AG08395 (cell line): ENCODE measurements at regions not wholly inside any gene's neighbourhood (a gene's known extent, or its start where the extent isn't known, plus 50 kb on each side); places are given as distances from the start of the nearest gene placed in this dataset.
"Not testable (repeated sequence)": the region's sequence is repeated elsewhere in the genome, so short reads cannot be mapped to it uniquely, and the experiment has no call there.

Source experiments
- DNase-seq: peaks from one replicate; pipeline ENCODE4 v3.0.0; 2012; ENCODE audit warnings: mixed read lengths, low spot score

DNA sequence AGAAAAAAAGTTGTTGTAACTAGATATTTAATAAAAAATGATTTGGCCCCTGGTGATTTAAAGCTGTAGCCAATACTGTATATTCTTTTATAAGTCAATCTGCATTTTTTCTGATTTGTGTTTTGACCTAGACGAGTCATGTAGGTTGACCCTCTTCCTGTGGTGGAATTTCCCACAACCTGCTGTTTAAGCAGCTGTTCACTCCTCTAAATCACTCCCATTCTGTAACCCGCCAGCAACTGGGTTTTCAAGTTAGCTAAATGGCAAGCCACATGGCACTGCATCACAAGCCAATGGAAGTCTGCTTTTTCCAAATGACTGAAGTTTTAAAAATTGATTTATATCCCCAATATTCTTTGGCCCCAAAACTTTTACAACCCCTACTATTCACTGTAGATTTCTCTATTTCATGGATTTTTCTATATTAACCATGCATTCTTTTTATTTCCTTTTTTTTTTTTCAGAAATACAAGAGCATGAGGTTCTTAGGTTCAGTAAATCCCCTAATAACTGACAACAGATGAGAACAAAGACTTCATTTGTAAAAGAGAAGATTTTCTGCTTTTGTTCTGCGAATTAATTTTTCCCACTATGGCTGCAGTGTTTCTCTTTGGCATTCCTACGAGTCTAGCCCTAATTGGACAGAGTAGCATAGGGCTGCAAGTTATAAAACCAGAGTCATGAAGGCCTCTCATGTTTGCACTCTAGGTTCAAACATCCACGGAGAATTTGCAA, 184.5 kb upstream of the TLE4 start:
- DNase-seq, result no peak

DNA sequence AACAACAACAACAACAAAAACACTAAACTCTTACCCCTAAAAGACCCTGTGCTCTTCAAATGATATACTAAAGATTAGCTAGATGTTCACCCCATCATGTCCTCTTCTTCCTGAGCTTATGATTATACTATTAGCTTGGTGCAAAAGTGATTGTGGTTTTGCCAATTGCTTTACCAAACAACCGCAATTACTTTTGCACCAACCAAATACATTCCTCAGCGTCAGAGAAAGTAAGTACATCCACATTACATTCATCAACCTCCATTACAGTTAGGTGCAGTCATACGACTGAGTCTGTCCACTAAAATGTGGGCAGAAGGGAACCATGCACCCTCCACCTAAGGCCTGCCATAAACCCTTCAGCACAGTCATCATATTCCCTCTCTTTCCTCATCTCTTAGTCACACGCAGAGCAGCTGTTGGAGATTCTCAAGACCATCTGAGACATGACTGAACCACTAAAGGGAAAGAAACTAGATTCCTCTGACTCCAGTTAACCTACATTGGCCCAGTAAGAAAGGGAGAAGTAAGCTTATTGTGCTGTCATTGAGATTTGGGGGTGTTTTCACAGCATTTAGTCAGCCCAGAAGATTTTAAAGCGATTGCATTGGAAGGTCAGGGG, 181.6 kb upstream of the TLE4 start:
- DNase-seq, result peak; percentile 43

DNA sequence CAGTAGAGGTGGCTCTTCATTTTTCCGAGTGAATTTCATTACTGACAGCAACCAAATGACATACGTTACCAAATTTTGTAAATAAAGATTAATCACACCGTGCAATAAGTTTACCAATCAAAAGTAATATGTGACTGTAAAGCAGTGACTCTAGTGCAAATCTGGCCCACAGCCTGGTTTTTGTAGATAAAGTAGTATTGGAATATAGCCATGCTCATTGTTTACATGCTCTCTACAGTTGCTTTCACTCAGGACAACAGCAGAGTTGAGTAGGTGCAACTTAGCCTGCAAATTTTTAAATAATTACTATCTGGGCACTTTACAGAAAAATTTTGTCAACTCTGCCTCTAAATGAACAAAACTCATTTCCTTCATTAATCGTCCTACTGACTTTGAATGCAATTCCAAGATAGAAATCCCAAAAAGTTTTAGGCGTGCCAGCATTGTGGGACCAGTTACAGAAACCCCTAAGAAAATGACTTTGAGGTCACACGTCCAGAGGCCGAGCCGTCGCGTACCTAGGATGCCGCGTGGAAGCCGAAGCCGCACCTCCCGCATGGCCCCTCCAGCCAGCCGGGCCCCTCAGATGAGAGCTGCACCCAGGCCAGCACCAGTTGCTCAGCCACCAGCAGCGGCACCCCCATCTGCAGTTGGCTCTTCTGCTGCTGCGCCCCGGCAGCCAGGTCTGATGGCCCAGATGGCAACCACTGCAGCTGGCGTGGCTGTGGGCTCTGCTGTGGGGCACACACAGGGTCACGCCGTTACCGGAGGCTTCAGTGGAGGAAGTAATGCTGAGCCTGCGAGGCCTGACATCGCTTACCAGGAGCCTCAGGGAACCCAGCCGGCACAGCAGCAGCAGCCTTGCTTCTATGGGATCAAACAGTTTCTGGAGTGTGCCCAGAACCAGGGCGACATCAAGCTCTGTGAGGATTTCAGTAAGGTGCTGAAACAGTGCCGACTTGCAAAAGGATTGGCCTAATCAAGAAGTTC, 180.7 kb upstream of the TLE4 start:
- DNase-seq, result no peak

DNA sequence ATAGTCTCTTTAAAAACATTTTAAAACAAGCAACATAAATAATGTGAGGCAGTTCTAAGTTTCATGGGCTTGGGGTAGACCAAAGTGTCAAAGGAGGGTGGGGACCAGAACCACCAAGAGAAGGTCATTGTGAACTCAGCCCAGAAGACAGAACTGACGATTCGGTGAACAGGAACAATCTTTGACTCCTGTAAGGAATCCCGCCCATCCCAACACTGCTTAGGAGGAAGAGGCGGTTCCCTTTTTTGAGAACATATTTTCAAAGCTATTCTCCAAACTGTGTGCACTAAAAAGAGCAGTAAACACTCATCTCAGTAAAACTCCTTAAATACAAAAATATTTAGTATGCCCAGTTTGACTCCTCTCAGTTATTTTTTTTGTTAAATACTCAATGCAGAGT, 176.5 kb upstream of the TLE4 start:
- no peak for DNase-seq

DNA sequence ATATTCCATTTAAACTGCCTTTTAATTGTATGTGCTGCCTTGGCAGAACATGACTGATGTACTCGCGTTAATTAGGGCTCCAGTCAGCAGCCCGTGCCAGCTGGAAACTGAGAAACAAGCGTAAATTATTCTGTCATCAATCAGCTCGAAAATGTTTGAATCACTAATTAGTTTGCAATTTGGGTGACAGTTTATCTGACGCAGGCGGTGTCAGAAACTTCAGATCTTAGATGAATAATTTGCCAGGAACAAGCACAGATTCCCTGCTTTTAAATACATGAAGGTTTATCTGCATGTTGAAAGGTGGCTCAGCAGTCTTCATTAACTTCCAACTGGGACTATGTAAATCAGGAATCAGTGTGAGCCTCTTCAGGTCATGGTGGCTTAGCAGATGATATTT, 176.0 kb upstream of the TLE4 start:
- DNase-seq, result no peak

DNA sequence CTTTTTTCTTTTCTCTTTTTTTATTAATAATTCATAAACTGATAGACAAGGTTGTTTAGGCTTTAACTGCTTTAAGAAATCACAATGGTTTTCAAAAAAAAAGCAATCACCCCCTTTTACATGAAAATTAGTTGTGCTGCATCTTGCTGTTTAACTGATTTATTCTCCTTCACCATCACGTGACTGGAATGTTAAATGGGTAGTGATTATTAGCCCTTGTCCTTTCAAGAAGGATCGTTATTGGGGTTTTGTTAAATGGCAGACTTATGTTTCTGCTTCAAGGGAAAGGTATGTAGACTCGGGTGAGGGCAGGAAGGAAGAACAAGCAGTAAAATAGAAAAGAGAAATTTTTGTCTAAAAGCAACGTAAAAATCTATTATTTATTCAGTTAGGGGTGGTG, 175.6 kb upstream of the TLE4 start:
- DNase-seq, result no peak

DNA sequence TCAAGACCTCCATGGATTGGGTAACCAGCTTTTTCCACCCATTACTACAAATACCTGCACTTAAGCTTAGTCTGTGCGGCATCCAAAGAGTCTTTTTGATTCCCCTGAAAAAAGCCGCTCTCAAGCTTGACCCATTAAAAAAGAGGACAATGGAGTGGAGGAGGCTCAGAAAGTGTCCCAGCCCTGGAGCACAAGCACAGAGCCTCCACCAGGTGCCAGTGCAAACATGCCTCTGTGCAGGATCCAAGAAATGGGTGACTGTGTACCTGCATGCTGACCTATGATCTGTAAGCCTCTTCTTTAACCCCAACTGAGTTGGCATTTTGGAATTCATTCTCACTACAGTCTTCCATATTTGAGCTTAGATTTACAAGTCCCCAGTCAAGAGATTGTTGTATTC, 168.3 kb upstream of the TLE4 start:
- no peak for DNase-seq

DNA sequence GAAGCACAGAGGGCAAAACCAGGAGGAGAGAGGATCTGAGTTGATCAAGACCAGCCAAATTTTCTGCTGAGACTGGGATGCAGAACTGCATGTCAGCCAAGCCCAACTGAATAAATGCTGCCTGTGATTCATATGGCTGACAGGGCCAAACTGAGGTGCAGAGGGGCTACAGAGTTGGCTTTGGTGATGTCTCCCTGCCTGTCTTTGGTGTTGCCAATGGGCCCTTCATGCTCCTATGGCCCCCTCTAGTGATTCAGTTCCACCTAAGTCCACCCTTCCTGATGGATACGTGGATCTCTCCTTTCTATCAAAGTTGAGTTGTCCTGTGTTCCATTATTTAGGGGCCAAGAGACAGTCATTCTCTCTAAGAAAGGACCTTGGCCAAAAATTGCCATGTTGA, 163.6 kb upstream of the TLE4 start:
- peak; percentile 6 for DNase-seq

DNA sequence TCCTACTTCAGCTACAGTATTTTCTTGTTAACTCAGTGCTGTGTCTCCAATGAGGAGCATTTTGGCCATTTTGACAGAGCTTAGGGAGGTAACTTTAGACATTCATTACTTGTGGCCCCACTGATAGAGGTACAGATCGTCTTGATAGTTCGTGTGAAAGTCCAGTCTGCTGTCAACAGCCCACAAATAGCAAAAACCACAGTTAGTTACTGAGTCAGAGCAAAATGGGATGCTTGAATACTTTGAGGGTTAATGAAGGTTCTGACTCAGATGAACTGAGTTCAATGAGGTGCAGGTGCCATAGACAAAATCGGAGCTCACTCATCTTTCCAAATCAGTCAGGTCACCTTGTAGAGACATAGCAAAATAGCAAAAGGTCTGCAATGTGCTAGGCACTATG, 163.1 kb upstream of the TLE4 start:
- peak; percentile 72 for DNase-seq

DNA sequence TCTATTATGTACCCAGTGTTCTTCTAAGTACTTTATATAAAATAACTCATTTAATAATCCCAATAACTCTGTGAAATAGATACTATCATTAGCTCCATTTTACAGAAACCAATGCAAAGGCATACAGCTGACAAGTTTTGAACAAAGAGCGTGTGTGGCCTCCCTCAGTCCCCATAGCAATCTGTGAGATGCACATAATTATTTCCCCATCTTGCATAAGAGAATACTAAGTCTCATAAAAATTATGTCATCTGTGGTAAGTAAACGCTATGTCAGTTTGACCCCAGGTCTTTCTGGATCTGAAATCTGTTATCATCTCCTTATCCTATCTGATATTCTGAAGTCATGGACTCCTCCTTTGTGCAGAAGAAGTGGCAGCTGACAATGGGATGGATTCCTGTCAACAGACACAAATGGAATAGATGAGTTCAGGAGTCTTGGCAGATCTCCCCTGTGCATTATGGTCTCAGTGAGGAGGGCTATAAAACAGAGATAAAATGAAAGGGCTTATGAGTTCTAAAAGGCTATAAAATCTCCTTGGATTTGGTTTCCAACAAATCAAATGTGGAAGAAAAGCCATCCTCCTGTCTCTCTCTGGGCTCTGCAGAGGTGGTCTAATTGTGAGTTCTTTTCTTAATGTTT, 162.5 kb upstream of the TLE4 start:
- no peak for DNase-seq

DNA sequence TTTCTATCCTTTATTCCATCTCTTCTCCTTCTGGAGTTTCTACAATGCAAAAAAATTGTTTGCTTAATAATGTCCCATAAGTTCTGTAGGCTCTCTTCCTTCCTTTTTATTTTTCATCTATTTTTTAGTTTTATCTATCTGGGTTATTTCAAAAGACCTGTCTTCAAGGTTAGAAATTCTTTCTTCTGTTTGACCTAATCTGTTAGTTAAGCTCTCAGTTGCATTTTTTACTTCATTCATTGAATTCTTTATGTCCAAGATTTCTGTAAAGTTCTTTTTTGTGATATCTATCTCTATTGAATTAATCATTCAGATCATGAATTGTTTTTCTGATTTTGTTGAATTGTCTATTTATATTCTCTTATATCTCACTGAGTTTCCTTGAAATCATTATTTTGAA, 145.9 kb upstream of the TLE4 start:
- no peak for DNase-seq

DNA sequence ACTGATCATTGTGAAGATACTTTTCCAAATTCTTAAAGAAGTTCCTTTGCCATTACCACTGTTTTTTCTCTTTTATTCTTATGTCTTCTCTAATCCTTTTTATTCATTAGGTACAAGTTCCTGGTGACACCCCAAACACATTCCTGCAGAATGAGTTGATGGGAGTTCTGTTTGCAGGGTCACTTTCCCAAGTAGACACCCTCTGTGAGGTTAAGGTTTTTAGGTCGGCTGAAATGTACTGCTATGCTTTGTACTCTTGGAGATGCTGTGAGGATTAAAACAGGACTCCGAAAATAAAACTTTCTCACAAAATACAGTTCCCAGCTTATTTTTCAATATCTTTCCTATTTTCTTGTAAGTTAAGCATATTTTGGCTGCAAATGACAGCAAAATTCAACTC, 143.3 kb upstream of the TLE4 start:
- DNase-seq, result no peak

DNA sequence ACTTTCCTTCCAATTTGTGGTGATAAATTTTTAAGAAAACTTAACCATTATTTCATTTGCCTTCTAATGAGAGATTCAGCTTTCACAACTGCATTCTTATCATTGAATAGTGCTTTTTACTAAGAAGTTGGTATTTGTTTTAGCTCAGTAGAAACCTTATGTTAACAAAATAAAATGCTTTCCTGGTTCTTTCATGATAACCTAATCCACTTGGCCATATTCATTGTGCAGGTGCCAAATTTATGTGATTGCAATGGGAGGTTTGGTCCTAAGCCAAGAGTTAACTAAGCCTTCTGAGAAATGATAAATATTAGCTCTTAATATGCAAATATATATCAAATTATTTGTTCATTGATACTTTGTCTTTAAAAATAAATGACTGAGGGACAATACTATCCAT, 141.1 kb upstream of the TLE4 start:
- DNase-seq, result no peak

DNA sequence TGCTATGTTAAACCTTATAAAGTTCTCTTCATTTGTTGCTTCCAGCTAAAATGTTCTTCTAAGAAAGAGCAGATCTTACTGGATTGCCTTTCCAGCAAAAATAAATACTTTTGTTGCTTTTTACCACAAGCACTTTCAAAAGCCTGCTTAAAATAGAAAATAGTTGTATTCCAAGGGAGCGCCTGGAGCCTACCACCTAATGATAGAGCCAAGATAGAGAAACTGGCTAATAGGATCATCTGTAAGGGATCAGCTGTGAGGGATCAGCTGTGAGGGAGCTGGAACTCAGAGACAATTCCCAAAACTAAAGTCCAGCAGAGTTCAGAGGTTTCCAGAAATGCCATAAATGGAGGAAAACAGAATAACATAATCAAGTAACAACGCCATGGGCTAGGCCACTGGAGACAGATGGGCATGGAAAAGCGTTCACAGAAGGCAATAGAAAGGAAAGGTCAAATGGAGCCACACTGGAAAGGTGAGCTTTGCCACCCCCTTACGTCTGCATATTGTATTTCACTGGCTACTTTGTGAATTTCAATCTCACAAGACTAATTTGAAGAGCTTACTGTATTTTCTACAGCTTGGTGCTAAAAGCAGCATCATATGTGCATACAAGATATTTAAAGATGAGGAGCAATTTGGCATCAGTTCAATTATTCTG, 140.6 kb upstream of the TLE4 start:
- DNase-seq, result no peak

DNA sequence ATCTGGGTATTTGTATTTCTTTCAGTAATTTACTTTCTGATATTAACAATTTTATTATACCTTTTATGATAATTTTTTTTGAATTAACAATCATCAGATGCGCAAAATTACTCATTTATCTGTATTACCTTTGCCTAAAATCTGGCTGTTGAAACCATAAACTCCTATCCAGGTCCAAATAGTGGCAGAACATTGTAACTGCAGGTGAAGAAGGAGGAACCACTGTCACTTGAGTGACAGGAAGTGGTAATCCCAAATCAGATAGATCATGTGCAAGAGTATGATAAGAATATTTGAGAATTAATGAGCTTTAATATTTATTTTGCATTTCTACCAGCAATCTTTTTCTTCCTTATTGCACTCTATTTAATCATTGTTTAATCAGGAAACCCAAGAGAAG, 139.3 kb upstream of the TLE4 start:
- no peak for DNase-seq

DNA sequence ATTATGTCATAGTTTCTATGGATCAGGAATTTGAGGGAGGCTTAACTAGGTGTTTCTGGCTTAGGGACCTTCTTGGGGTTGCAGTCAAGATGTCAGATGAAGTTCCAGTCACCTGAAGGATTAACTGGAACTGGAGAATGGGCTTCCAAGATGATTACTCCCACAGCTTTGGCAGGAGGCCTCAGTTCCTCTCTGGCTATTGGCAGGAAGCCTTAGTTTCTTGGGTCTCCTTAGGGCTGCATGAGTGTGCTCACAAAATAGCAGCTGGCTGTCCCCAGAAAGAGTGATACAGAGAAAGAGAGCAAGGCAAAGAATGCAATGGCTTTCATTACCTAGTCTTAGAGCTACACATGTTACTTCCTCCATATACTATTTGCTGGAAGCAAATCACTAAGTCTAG, 138.1 kb upstream of the TLE4 start:
- peak; percentile 13 for DNase-seq

DNA sequence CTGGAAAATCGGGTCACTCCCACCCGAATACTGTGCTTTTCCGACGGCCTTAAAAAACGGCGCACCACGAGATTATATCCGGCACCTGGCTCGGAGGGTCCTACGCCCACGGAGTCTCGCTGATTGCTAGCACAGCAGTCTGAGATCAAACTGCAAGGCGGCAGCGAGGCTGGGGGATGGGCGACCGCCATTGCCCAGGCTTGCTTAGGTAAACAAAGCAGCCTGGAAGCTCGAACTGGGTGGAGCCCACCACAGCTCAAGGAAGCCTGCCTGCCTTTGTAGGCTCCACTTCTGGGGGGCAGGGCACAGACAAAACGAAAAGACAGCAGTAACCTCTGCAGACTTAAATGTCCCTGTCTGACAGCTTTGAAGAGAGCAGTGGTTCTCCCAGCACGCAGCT, 132.5 kb upstream of the TLE4 start:
- not testable (repeated sequence) for DNase-seq

DNA sequence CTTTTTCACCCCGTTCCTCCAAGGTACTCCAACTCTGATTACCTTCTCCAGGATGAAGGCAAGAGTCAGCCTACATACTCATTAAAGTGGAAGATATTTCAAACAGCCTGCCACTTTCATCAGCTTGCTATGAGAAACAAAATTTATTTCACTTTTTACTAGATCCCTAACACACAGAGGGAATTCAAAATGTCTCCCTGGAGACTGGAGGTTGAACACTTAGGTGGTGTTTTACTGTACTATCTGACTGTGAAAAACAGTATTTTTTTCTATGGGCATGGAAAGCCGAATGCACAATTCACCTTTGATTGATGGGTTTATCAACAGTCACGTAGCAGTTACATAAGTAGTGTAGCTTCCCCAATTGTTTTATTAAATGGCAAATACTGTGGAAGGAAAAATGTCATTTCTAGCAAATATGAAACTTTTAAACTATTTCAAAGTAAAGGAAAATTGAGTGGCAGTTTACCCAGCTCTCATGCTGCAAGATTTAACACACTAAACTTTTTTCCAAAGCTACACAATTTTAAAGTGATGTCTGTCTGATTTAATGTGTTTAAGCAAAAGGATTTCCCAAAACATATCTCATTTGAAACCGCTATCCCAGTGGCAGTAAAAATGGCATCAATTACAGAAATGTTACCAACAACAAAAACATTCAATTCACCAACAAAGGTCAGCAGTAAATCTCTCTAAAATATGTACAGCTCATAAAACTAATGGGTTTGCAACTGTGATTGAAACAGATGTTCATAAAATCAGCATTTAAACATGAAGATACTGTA, 125.0 kb upstream of the TLE4 start:
- DNase-seq, result no peak

DNA sequence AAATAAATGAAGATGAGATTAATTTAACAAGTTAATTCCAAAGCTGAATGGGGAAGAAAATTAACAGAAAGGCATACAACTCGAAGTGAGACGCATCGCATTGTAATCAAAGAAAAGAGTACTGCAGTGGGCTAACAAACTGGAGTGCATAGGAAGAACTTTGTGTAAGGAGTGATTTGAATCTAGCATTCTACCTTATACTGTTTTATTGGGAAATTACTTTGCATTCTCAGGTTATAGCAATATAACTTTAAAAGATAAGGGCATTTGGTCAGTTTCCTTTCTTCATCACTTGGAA, 124.5 kb upstream of the TLE4 start:
- no peak for DNase-seq

DNA sequence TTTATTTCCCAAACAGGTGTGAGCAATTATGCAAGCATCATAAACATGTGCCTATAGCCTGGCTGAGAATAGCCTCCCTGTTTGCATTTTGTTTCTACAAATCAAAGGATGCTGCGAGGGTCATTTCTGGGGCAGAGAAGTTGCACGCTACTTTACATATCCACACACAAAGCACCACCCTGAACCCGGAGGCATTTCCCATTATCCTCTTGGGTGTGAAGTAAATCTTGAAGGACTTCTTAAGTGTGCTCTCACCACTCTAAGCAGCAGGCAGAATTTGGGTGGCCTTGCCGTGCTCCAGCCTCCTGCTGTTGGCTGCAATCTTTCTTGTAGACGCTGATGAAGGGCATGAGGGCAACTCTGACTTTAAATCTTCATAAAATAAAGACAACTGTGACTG, 124.0 kb upstream of the TLE4 start:
- DNase-seq, result no peak

DNA sequence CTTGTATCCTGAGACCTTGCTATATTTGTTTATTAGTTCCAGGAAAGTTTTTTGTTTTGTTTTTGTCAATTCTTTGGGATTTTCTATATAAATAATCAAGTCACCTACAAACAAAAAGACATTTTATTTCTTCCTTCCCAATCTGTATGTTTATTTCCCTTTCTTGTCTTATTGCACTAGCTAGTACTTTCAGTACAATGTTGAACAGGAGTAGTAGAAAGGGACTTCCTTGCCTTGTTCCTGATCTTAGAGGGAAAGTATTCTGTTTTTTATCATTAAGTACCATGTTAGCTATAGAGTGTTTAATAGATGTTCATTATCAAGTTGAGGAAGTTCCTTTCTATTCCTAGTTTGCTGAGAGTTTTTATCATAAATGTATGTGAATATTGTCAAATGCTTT, 119.5 kb upstream of the TLE4 start:
- no peak for DNase-seq
